Calu3 (cell line): ENCODE measurements at regions not wholly inside any gene's neighbourhood (a gene's known extent, or its start where the extent isn't known, plus 50 kb on each side); places are given as distances from the start of the nearest gene placed in this dataset.

ENCODE experiments used
- BruUV-seq: library from RNA; stranded (reverse); fragments of 400-500 nt; replicated peaks from 2 replicates; lab custom pipeline; 2021; lab: Mats Ljungman, UMichigan
- CTCF ChIA-PET: fragments of 300-600 bp; sonication (Branson Sonifier 250); formaldehyde crosslinking; loops from one replicate; lab custom pipeline; 2022; ENCODE audit warnings: antibody characterized with exemption; lab: Charles Lee
- DNase-seq: peaks from one replicate; pipeline ENCODE4 v3.0.0; 2022
- H3K27ac Mint-ChIP-seq: one replicate; pipeline ENCODE4 v1.8.0; 2022; ENCODE audit warnings: mixed read lengths; ENCODE audit not compliant: unreplicated experiment
- H3K27me3 Mint-ChIP-seq: one replicate; pipeline ENCODE4 v1.8.0; 2022; ENCODE audit warnings: mixed read lengths; ENCODE audit not compliant: unreplicated experiment
- H3K36me3 Mint-ChIP-seq: one replicate; pipeline ENCODE4 v1.8.0; 2022; ENCODE audit warnings: mild to moderate bottlenecking, moderate library complexity, mixed read lengths; ENCODE audit not compliant: insufficient read depth, unreplicated experiment
- H3K4me1 Mint-ChIP-seq: one replicate; pipeline ENCODE4 v1.8.0; 2022; ENCODE audit warnings: mild to moderate bottlenecking, low read depth, mixed read lengths; ENCODE audit not compliant: unreplicated experiment
- H3K4me3 Mint-ChIP-seq: one replicate; pipeline ENCODE4 v1.8.0; 2022; ENCODE audit warnings: mild to moderate bottlenecking, low read depth, moderate library complexity, mixed read lengths; ENCODE audit not compliant: unreplicated experiment
- H3K9me3 Mint-ChIP-seq: one replicate; pipeline ENCODE4 v1.8.0; 2022; ENCODE audit warnings: low read depth, mixed read lengths; ENCODE audit not compliant: unreplicated experiment
- CTCF ChIP-seq: fragments of 200-600 bp; IDR thresholded peaks from one replicate; pipeline ENCODE4 v1.8.0; 2022; ENCODE audit warnings: antibody characterized with exemption; ENCODE audit not compliant: unreplicated experiment
- intact Hi-C: fragments of 100-400 bp; cut with micrococcal nuclease; formaldehyde crosslinking; loops from one replicate; pipeline ENCODE4 v1.10.0; 2022; ENCODE audit not compliant: unreplicated experiment

- no TSS peak for BruUV-seq
- intact Hi-C loops = no loop called here
- no peak for DNase-seq
- no peaks in the 10 kb centered on the region for H3K4me1 Mint-ChIP-seq
- H3K36me3 Mint-ChIP-seq = no peaks in the 10 kb centered on the region
- no peaks in the 10 kb centered on the region for H3K27me3 Mint-ChIP-seq
- TF ChIP-seq CTCF = no peak
- no peaks in the 10 kb centered on the region for H3K9me3 Mint-ChIP-seq
- CTCF ChIA-PET = no interaction called here
- no peak overlapping the region for H3K27ac Mint-ChIP-seq
- H3K4me3 Mint-ChIP-seq = no peak overlapping the region
Measured at GRCh38 chr11:127894316-127894715, 693.0 kb downstream of the ETS1 start.

GRCh38 chr11:127890030-127890615 lies 697.2 kb downstream of the ETS1 start:
- no peak overlapping the region for H3K27ac Mint-ChIP-seq
- no peak for TF ChIP-seq CTCF
- DNase-seq = no peak
- H3K4me1 Mint-ChIP-seq = no peaks in the 10 kb centered on the region
- H3K36me3 Mint-ChIP-seq = no peaks in the 10 kb centered on the region
- H3K27me3 Mint-ChIP-seq = no peaks in the 10 kb centered on the region
- intact Hi-C loops = no loop called here
- H3K4me3 Mint-ChIP-seq = no peak overlapping the region
- CTCF ChIA-PET = no interaction called here
- no TSS peak for BruUV-seq
- peaks cover 8% of the 10 kb centered on the region for H3K9me3 Mint-ChIP-seq

GRCh38 chr11:127888386-127888785 lies 699.0 kb downstream of the ETS1 start:
- intact Hi-C loops = no loop called here
- no peak for DNase-seq
- Mint-ChIP-seq H3K4me3 (no peak overlapping the region), H3K27ac (no peak overlapping the region), H3K4me1 (no peaks in the 10 kb centered on the region), H3K9me3 (peaks cover 8% of the 10 kb centered on the region), H3K27me3 (no peaks in the 10 kb centered on the region), H3K36me3 (no peaks in the 10 kb centered on the region)
- CTCF ChIA-PET = no interaction called here
- TF ChIP-seq CTCF = no peak
- no TSS peak for BruUV-seq

- CTCF ChIA-PET = no interaction called here
- TF ChIP-seq CTCF = no peak
- Mint-ChIP-seq H3K36me3 (no peaks in the 10 kb centered on the region), H3K4me3 (no peak overlapping the region), H3K27ac (no peak overlapping the region), H3K9me3 (no peaks in the 10 kb centered on the region), H3K4me1 (no peaks in the 10 kb centered on the region), H3K27me3 (peaks cover 13% of the 10 kb centered on the region)
- DNase-seq = no peak
- intact Hi-C loops = no loop called here
- no TSS peak for BruUV-seq
Measured at GRCh38 chr11:127875131-127875530, 712.2 kb downstream of the ETS1 start.
